ENCODE measurements at regions not wholly inside any gene's neighbourhood (a gene's known extent, or its start where the extent isn't known, plus 50 kb on each side); places are given as distances from the start of the nearest gene placed in this dataset.

DNA sequence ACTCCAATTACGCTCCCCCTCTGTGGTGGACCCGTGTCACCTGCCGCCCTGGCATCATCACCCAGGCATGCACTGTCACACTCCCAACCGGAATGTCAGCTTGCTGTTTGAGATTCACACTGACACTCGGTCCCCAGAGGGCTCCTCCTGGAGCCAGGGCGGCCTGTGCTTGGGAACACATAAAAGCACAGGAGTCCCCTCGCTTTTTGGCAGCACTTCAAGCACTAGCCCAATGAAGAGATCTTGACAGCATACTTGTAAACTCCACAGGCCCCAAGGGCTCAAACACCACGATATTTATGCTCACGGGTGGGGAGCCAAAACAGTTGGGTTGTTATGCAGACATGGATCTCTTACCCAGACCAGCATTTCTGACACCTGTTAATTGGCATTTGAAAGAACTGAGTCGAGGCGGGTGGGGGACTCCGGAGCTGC, 90.8 kb upstream of the EGFLAM start:
- in situ Hi-C loops (cut with MboI; ENCODE audit: low pct_unique_long_range_greater_than_20kb, low sequenced_read_pairs, unreplicated experiment), result no loop called here
- DNase-seq (ENCODE audit: low spot score), result no peak

DNA sequence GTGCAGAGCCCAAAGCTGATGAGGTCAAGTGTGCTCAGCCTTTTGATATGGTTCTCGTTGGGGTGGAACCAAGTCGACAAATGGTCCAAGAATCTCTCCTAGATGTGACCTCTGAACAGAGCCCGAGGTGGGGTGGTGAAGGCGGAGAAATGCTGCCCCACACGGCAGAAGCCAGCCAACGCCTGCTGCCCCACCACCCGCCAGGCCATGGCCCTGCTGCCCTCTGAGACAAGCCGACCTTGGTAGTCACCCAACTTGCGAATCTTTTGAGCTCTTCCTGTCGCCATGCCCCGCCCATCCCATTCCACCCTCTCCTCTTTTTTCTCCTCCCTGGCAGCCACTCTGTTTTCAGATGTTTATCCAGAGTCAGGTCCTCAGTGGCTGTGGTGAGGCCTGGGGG, 91.5 kb upstream of the EGFLAM start:
- in situ Hi-C loops (cut with MboI; ENCODE audit: low pct_unique_long_range_greater_than_20kb, low sequenced_read_pairs, unreplicated experiment), result no loop called here
- TF ChIP-seq, protein P1, sequence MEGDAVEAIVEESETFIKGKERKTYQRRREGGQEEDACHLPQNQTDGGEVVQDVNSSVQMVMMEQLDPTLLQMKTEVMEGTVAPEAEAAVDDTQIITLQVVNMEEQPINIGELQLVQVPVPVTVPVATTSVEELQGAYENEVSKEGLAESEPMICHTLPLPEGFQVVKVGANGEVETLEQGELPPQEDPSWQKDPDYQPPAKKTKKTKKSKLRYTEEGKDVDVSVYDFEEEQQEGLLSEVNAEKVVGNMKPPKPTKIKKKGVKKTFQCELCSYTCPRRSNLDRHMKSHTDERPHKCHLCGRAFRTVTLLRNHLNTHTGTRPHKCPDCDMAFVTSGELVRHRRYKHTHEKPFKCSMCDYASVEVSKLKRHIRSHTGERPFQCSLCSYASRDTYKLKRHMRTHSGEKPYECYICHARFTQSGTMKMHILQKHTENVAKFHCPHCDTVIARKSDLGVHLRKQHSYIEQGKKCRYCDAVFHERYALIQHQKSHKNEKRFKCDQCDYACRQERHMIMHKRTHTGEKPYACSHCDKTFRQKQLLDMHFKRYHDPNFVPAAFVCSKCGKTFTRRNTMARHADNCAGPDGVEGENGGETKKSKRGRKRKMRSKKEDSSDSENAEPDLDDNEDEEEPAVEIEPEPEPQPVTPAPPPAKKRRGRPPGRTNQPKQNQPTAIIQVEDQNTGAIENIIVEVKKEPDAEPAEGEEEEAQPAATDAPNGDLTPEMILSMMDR (IDR thresholded peaks at IDR 0.05; ENCODE audit: extremely low read depth, insufficient read depth, missing control alignments), result no peak
- DNase-seq (ENCODE audit: low spot score), result no peak

More for the DNA sequence above, 90.8 kb upstream of the EGFLAM start:
- TF ChIP-seq, protein P1 (IDR thresholded peaks at IDR 0.05; ENCODE audit: extremely low read depth, insufficient read depth, missing control alignments), result no peak

DNA sequence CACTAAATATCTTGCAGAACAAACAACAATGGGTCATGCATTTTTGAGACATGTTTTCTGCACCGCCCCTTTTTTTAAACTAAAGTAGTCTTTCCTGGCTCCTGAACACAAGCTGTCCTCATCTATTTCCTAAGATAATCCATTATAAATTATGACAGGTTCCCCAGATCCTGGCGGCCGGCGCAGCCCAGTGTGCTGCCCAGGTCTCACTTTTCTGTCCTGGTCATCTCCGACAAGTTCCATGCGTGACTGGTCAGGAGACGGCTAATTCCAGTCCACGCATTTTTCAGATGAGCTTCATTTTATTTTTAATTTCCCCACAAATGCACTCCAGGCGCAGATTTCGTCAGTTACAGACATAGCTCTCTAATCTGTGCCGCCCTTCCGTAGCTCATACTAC, 92.9 kb upstream of the EGFLAM start:
- in situ Hi-C loops (cut with MboI; ENCODE audit: low pct_unique_long_range_greater_than_20kb, low sequenced_read_pairs, unreplicated experiment), result no loop called here
- DNase-seq (ENCODE audit: low spot score), result no peak
- TF ChIP-seq, protein P1 (IDR thresholded peaks at IDR 0.05; ENCODE audit: extremely low read depth, insufficient read depth, missing control alignments), result no peak

DNA sequence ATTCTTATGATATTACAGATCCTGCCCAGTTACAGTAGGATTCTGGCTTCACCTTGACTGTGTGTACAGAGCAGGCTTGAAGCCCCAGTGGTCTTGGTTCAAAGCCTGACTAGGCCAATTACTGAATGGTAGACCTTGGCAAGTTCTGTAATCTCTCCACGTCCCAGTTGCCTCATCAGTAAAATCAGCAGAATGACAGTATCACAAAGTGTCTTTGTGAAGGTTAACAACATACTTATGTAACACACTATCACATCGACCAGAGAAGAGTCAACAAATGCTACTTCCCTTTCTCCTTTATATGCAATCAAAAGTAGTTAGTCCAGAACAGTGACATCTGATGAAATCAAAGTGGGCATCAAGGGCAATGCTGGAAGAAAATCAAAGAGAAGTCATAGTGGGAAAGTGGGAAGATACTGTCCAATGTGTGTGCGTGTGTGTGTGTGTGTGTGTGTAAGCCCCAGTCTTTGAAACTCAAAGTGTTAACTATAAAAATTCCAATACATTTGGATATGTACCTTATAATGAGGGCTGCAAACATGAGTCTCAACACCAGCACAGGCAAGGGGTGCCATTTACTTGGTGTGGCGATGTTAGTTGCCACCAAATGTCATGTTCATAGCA, 93.5 kb upstream of the EGFLAM start:
- DNase-seq (ENCODE audit: low spot score), result no peak
- in situ Hi-C loops (cut with MboI; ENCODE audit: low pct_unique_long_range_greater_than_20kb, low sequenced_read_pairs, unreplicated experiment), result no loop called here
- TF ChIP-seq, protein P1 (IDR thresholded peaks at IDR 0.05; ENCODE audit: extremely low read depth, insufficient read depth, missing control alignments), result no peak

DNA sequence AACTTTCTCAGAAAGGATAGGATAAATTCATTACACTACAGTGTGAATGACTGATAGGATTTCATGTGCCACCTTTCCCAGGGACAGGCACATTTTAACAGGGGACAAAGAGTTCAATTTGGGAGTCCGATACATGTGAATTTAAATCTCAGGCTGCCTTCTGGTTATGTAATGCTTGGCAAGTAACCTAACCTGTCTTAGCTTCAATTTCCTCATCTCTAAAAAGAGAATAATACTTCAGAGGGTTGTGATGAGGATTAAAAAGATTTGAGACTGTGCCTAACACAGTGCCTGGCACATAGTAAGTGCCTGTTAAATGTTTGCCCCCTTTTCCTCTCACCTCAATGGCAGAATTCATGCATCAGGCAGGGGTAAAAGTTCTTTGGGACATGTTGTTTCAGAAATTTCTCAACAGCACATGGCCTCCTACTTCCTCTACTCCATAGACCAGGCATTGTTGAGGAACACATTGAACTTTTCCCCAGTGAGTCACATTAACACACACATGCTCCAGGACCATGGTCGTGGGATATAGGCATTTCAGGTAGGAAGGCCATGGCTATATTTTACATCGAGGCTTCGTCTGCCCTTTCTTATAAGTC, 94.6 kb upstream of the EGFLAM start:
- in situ Hi-C loops (cut with MboI; ENCODE audit: low pct_unique_long_range_greater_than_20kb, low sequenced_read_pairs, unreplicated experiment), result no loop called here
- TF ChIP-seq, protein P1 (IDR thresholded peaks at IDR 0.05; ENCODE audit: extremely low read depth, insufficient read depth, missing control alignments), result no peak
- DNase-seq (ENCODE audit: low spot score), result no peak

DNA sequence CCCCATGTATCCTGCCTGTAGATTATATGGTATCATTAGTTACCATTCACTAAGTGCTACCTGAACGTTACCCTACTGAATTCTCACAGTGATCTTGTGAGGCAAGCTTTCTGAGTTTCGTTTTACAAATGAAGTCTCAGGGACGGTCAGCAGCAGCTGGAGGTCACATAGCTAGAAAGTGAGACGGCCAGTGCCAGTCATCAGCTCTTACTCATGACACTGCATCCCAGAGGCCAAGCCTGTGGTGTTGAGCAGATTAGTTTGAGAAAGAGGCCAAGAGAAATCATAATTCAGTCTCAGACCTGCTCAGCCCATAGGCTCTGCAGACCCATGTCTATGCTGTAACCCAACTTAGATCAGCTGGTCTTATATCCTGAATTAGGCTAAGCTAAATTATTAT, 95.7 kb upstream of the EGFLAM start:
- in situ Hi-C loops (cut with MboI; ENCODE audit: low pct_unique_long_range_greater_than_20kb, low sequenced_read_pairs, unreplicated experiment), result no loop called here
- DNase-seq (ENCODE audit: low spot score), result no peak
- TF ChIP-seq, protein P1 (IDR thresholded peaks at IDR 0.05; ENCODE audit: extremely low read depth, insufficient read depth, missing control alignments), result no peak

All from GM13977 (cell line).